Endothelial cell of umbilical vein (primary cell): ENCODE measurements at regions not wholly inside any gene's neighbourhood (a gene's known extent, or its start where the extent isn't known, plus 50 kb on each side); places are given as distances from the start of the nearest gene placed in this dataset.

Experiments
- BruUV-seq: library from RNA; stranded (reverse); fragments of 400-500 nt; replicated peaks from 2 replicates; lab custom pipeline; 2021; lab: Mats Ljungman, UMichigan
- CTCF ChIA-PET: fragments of 300-600, 350-600 bp; sonication (Branson Sonifier 250); formaldehyde crosslinking; loops from one replicate; lab custom pipeline; 2021; ENCODE audit warnings: antibody characterized with exemption, inconsistent platforms; lab: Charles Lee
- POLR2A ChIA-PET: fragments of 300-600, 350-600 bp; sonication (Branson Sonifier 250); formaldehyde crosslinking; loops from one replicate; lab custom pipeline; 2021; ENCODE audit warnings: antibody characterized with exemption, inconsistent platforms; lab: Charles Lee
- DNase-seq: peaks from one replicate; pipeline ENCODE4 v3.0.0-alpha.2; 2011; ENCODE audit warnings: low read depth, low spot score
- FAIRE-seq: peaks from 2 replicates; lab custom pipeline; 2011; peaks lifted over from hg19 to GRCh38; lab: Jason Lieb, UNC
- H2AFZ ChIP-seq: 2 replicates; pipeline ENCODE4 v1.6.0; 2012; ENCODE audit warnings: low read depth, low read length, control low read depth, inconsistent platforms
- H3K27ac ChIP-seq: 2 replicates; pipeline ENCODE4 v1.5.1; 2011; ENCODE audit warnings: low read depth, mild to moderate bottlenecking, control low read depth, low read length, moderate library complexity; ENCODE audit not compliant: insufficient read depth
- H3K27me3 ChIP-seq, 2 experiments: 2 replicates each; pipeline versions ENCODE4 v1.6.0 to v1.6.1; 2011; ENCODE audit warnings: low read length in 2 of 2, mixed read lengths in 1 of 2; ENCODE audit not compliant: control insufficient read depth in 2 of 2, insufficient read depth in 2 of 2
- H3K36me3 ChIP-seq, 2 experiments: 2 replicates in 1 of 2; 3 replicates in 1 of 2; pipeline ENCODE4 v1.5.1; 2011; ENCODE audit warnings: low read length in 2 of 2, mild to moderate bottlenecking in 1 of 2, moderate library complexity in 1 of 2; ENCODE audit not compliant: control insufficient read depth in 2 of 2, insufficient read depth in 2 of 2; ENCODE audit errors: extremely low read depth in 1 of 2
- H3K4me1 ChIP-seq: 3 replicates; pipeline ENCODE4 v1.5.1; 2011; ENCODE audit warnings: mild to moderate bottlenecking, low read length; ENCODE audit not compliant: control insufficient read depth, insufficient read depth; ENCODE audit errors: extremely low read depth
- H3K4me2 ChIP-seq: 2 replicates; pipeline ENCODE4 v1.6.1; 2011; ENCODE audit warnings: low read length, control low read depth, mixed read lengths; ENCODE audit not compliant: insufficient read depth
- H3K4me3 ChIP-seq, 3 experiments: fragments of 200-600 bp in 1 of 3; sonication (generic), shearing (Covaris generic) in 1 of 3; replicated peaks in 1 of 3; 2 replicates each; pipeline ENCODE4 v1.5.1; 2011 to 2016; ENCODE audit warnings: control low read depth in 3 of 3, low read length in 3 of 3, mild to moderate bottlenecking in 2 of 3, inconsistent platforms in 1 of 3, low read depth in 1 of 3, moderate library complexity in 1 of 3; ENCODE audit not compliant: insufficient read depth in 1 of 3
- H3K79me2 ChIP-seq: 2 replicates; pipeline ENCODE4 v1.6.0; 2012; ENCODE audit warnings: low read length, inconsistent platforms; ENCODE audit not compliant: control insufficient read depth, insufficient read depth
- H3K9ac ChIP-seq: replicated peaks from 2 replicates; pipeline ENCODE3; 2011; ENCODE audit warnings: low read length, control low read depth; ENCODE audit not compliant: insufficient read depth; ENCODE audit errors: extremely low read depth
- H3K9me1 ChIP-seq: replicated peaks from 3 replicates; pipeline ENCODE4 v1.6.0; 2011; ENCODE audit warnings: mild to moderate bottlenecking, low read length; ENCODE audit not compliant: control insufficient read depth, insufficient read depth; ENCODE audit errors: extremely low read depth
- H3K9me3 ChIP-seq: replicated peaks from 2 replicates; pipeline ENCODE4 v1.5.1; 2012; ENCODE audit warnings: low read length, inconsistent platforms; ENCODE audit not compliant: control insufficient read depth, insufficient read depth
- H4K20me1 ChIP-seq: replicated peaks from 2 replicates; pipeline ENCODE3; 2011; ENCODE audit warnings: mild to moderate bottlenecking, low read length; ENCODE audit not compliant: control insufficient read depth, insufficient read depth; ENCODE audit errors: extremely low read depth
- EZH2 ChIP-seq: IDR thresholded peaks from 2 replicates; pipeline ENCODE4 v1.6.1; 2012; ENCODE audit warnings: borderline replicate concordance, low read depth, mild to moderate bottlenecking, moderate library complexity, low read length, inconsistent platforms; ENCODE audit not compliant: severe bottlenecking
- FOS ChIP-seq: IDR thresholded peaks from 2 replicates; pipeline ENCODE4 v1.6.1; 2011; ENCODE audit warnings: mild to moderate bottlenecking, low read length, moderate library complexity, borderline replicate concordance; ENCODE audit not compliant: insufficient read depth
- GATA2 ChIP-seq: IDR thresholded peaks from 2 replicates; pipeline ENCODE4 v1.7.0; 2011; ENCODE audit warnings: low read depth, mild to moderate bottlenecking, moderate library complexity, mixed read lengths, low read length; ENCODE audit not compliant: insufficient read length, insufficient read depth
- JUN ChIP-seq: IDR thresholded peaks from 2 replicates; pipeline ENCODE4 v1.6.1; 2011; ENCODE audit warnings: borderline replicate concordance, low read depth; ENCODE audit not compliant: insufficient read length, insufficient read depth
- MAX ChIP-seq: IDR thresholded peaks from 2 replicates; pipeline ENCODE4 v1.6.1; 2011; ENCODE audit not compliant: insufficient read depth, insufficient read length
- MYC ChIP-seq: IDR thresholded peaks from one replicate; pipeline ENCODE4 v1.6.1; 2011; ENCODE audit warnings: mild to moderate bottlenecking, low read depth, low read length
- POLR2A ChIP-seq: IDR thresholded peaks from 2 replicates; pipeline ENCODE4 v1.6.1; 2012; ENCODE audit warnings: low read depth, mild to moderate bottlenecking, control low read depth, low read length
- POLR2AphosphoS5 ChIP-seq: IDR thresholded peaks from 2 replicates; pipeline ENCODE4 v1.6.1; 2012; ENCODE audit warnings: low read depth, mild to moderate bottlenecking, control low read depth, low read length, moderate library complexity; ENCODE audit not compliant: insufficient read depth
- dilution Hi-C: fragments of 300-500 bp; cut with MboI; formaldehyde crosslinking; loops from one replicate; pipeline ENCODE4 v1.15.0; 2019; ENCODE audit warnings: low sequenced_read_pairs; ENCODE audit not compliant: extremely low pct_ligation_motif_present
- intact Hi-C: fragments of 100-400 bp; cut with micrococcal nuclease; formaldehyde crosslinking; loops from one replicate; pipeline ENCODE4 v1.10.0; 2022
- TF ChIP-seq, protein P1 (sequence below), 2 donors: IDR thresholded peaks; 1 replicate in 1 of 2; 2 replicates in 1 of 2; pipeline ENCODE4 v1.5.1; 2011; ENCODE audit warnings: low read length in 2 of 2, mild to moderate bottlenecking in 2 of 2, moderate library complexity in 2 of 2, control low read depth in 1 of 2, inconsistent platforms in 1 of 2, low read depth in 1 of 2; ENCODE audit not compliant: insufficient read depth in 1 of 2; ENCODE audit errors: extremely low read depth in 1 of 2

GRCh38 chr6:14585689-14586088, 468.1 kb downstream of the CD83 start:
- Histone ChIP-seq H3K36me3 (no peaks in the 10 kb centered on the region), H2AFZ (no peak overlapping the region), H3K79me2 (no peaks in the 10 kb centered on the region), H3K27ac (no peak overlapping the region), H3K27me3 (no peaks in the 10 kb centered on the region), H3K9me1 (no peaks in the 10 kb centered on the region), H3K4me2 (no peak overlapping the region), H3K9me3 (peaks cover 2% of the 10 kb centered on the region), H3K4me3 (no peak overlapping the region), H3K4me1 (no peaks in the 10 kb centered on the region), H4K20me1 (no peaks in the 10 kb centered on the region), H3K9ac (no peak overlapping the region)
- dilution Hi-C loops (no loop called here), intact Hi-C loops (no loop called here)
- CTCF ChIA-PET = no interaction called here
- BruUV-seq = no TSS peak
- TF ChIP-seq, protein P1, sequence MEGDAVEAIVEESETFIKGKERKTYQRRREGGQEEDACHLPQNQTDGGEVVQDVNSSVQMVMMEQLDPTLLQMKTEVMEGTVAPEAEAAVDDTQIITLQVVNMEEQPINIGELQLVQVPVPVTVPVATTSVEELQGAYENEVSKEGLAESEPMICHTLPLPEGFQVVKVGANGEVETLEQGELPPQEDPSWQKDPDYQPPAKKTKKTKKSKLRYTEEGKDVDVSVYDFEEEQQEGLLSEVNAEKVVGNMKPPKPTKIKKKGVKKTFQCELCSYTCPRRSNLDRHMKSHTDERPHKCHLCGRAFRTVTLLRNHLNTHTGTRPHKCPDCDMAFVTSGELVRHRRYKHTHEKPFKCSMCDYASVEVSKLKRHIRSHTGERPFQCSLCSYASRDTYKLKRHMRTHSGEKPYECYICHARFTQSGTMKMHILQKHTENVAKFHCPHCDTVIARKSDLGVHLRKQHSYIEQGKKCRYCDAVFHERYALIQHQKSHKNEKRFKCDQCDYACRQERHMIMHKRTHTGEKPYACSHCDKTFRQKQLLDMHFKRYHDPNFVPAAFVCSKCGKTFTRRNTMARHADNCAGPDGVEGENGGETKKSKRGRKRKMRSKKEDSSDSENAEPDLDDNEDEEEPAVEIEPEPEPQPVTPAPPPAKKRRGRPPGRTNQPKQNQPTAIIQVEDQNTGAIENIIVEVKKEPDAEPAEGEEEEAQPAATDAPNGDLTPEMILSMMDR (IDR thresholded peaks at IDR 0.05; ENCODE audit: extremely low read depth in 1 of 2, insufficient read depth in 1 of 2, low read depth in 1 of 2, low read length in 2 of 2) = no peak
- TF ChIP-seq MAX = no peak
- no peak for TF ChIP-seq POLR2AphosphoS5
- no peak for TF ChIP-seq FOS
- DNase-seq (no peak), FAIRE-seq (no peak)
- POLR2A ChIA-PET = no interaction called here

DNA sequence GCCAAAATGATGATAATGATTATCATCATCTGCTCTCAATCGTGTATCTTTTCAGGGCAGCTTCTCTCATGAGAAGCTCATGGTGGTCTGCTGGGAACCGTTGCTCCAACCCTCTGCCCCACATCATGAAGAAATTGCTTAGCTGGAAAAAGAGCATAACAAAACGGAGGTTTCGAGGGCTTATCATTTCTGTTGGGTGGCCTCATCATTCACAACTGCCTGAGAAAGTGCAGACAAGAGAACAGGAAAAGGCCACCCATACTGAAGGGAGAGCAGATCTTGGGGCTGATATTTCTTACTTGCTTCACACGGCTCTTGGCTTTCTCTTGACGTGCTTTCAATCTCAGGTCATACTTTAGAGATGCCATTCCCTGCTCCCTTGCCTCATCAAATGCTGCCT, 471.6 kb downstream of the CD83 start:
- BruUV-seq = no TSS peak
- intact Hi-C loops = no loop called here
- POLR2A ChIA-PET = no interaction called here

More for the DNA sequence above, 471.6 kb downstream of the CD83 start:
- no peak for FAIRE-seq
- DNase-seq = no peak
- no peak overlapping the region for H3K4me3 ChIP-seq
- CTCF ChIA-PET = no interaction called here
- dilution Hi-C loops = no loop called here
- no peak overlapping the region for H3K9ac ChIP-seq
- no peak overlapping the region for H2AFZ ChIP-seq
- no peaks in the 10 kb centered on the region for H3K27me3 ChIP-seq
- H3K79me2 ChIP-seq = no peaks in the 10 kb centered on the region
- TF ChIP-seq EZH2 (no peak), MAX (no peak), POLR2AphosphoS5 (no peak), JUN (no peak), FOS (no peak), GATA2 (no peak), POLR2A (no peak), MYC (no peak)
- TF ChIP-seq, protein P1 (IDR thresholded peaks at IDR 0.05; ENCODE audit: extremely low read depth in 1 of 2, insufficient read depth in 1 of 2, low read depth in 1 of 2, low read length in 2 of 2) = no peak
- H3K9me1 ChIP-seq = no peaks in the 10 kb centered on the region
- H3K4me1 ChIP-seq = no peaks in the 10 kb centered on the region
- no peaks in the 10 kb centered on the region for H3K9me3 ChIP-seq
- H3K27ac ChIP-seq = no peak overlapping the region
- H3K4me2 ChIP-seq = no peak overlapping the region
- H4K20me1 ChIP-seq = no peaks in the 10 kb centered on the region
- no peaks in the 10 kb centered on the region for H3K36me3 ChIP-seq
